ENCODE measurements at regions not wholly inside any gene's neighbourhood (a gene's known extent, or its start where the extent isn't known, plus 50 kb on each side); places are given as distances from the start of the nearest gene placed in this dataset.

GRCh38 chr18:59760619-59761600 lies 63.7 kb upstream of the CCBE1 start:
- no peak for TF ChIP-seq POLR2A (IDR thresholded peaks at IDR 0.05)
- TF ChIP-seq CTCF (IDR thresholded peaks at IDR 0.05): no peak
